GM12878 (cell line): ENCODE measurements at regions not wholly inside any gene's neighbourhood (a gene's known extent, or its start where the extent isn't known, plus 50 kb on each side); places are given as distances from the start of the nearest gene placed in this dataset.

Experiments
- ATAC-seq: fragments of 200-7000 bp; cut with Tn5 transposase; 3 replicates; pipeline ENCODE4 v1.9.1; 2020; ENCODE audit warnings: mild to moderate bottlenecking, moderate library complexity
- BruUV-seq: library from RNA; stranded (reverse); fragments of 400-500 nt; replicated peaks from 2 replicates; lab custom pipeline; 2021; lab: Mats Ljungman, UMichigan
- CTCF ChIA-PET: fragments of 300-600 bp; sonication (Branson Sonifier 250); formaldehyde crosslinking; extraction: SDS; loops from one replicate; lab custom pipeline; 2021; ENCODE audit warnings: inconsistent platforms; lab: Yijun Ruan, JAX
- POLR2A ChIA-PET: fragments of 350-600 bp; formaldehyde crosslinking; extraction: SDS; loops from one replicate; lab custom pipeline; 2021; ENCODE audit warnings: inconsistent platforms; lab: Charles Lee
- RAD21 ChIA-PET: fragments of 300-600 bp; sonication (Branson Sonifier 250); formaldehyde crosslinking; loops from one replicate; lab custom pipeline; 2023; ENCODE audit warnings: antibody characterized with exemption; ENCODE audit not compliant: unreplicated experiment; lab: Charles Lee
- SMC1A ChIA-PET: fragments of 300-600 bp; sonication (Branson Sonifier 250); formaldehyde crosslinking; loops from one replicate; lab custom pipeline; 2023; ENCODE audit not compliant: unreplicated experiment, uncharacterized antibody; lab: Charles Lee
- DNase-seq: peaks from one replicate; pipeline ENCODE4 v3.0.0-alpha.2; 2011; ENCODE audit warnings: low read depth, low spot score
- FAIRE-seq: peaks from 3 replicates; lab custom pipeline; 2011; peaks lifted over from hg19 to GRCh38; lab: Jason Lieb, UNC
- H2AFZ ChIP-seq: 2 replicates; pipeline ENCODE4 v1.6.0; 2011; ENCODE audit warnings: low read depth, low read length, control low read depth; ENCODE audit not compliant: control insufficient read depth
- H3K27ac ChIP-seq: 2 replicates; pipeline ENCODE4 v1.5.1; 2011; ENCODE audit warnings: control low read depth; ENCODE audit not compliant: control insufficient read depth, insufficient read depth
- H3K27me3 ChIP-seq, 2 experiments: replicated peaks in 1 of 2; 2 replicates each; pipeline versions ENCODE4 v1.6.0 to v1.6.1; 2011; ENCODE audit warnings: low read length in 1 of 2; ENCODE audit not compliant: control insufficient read depth in 2 of 2, insufficient read depth in 2 of 2
- H3K36me3 ChIP-seq, 2 experiments: 2 replicates each; pipeline ENCODE4 v1.5.1; 2011; ENCODE audit warnings: low read length in 1 of 2; ENCODE audit not compliant: control insufficient read depth in 2 of 2, insufficient read depth in 2 of 2
- H3K4me1 ChIP-seq: 2 replicates; pipeline ENCODE4 v1.6.1; 2011; ENCODE audit warnings: mild to moderate bottlenecking, low read length, moderate library complexity, mixed read lengths; ENCODE audit not compliant: control insufficient read depth, insufficient read depth
- H3K4me2 ChIP-seq: 2 replicates; pipeline ENCODE4 v1.6.0; 2011; ENCODE audit warnings: control low read depth; ENCODE audit not compliant: control insufficient read depth, insufficient read depth
- H3K4me3 ChIP-seq: fragments of 200-600 bp; sonication (generic); 2 replicates; pipeline ENCODE4 v1.5.1; 2016
- H3K79me2 ChIP-seq: 2 replicates; pipeline ENCODE4 v1.6.0; 2011; ENCODE audit warnings: low read length; ENCODE audit not compliant: control insufficient read depth, insufficient read depth
- H3K9ac ChIP-seq: 2 replicates; pipeline ENCODE4 v1.8.0; 2011; ENCODE audit warnings: low read length, control low read depth, mixed read lengths; ENCODE audit not compliant: control insufficient read depth, insufficient read depth
- H3K9me3 ChIP-seq: replicated peaks from 3 replicates; pipeline ENCODE4 v1.5.1; 2011; ENCODE audit warnings: mild to moderate bottlenecking, low read length; ENCODE audit not compliant: control insufficient read depth, insufficient read depth
- H4K20me1 ChIP-seq: 2 replicates; pipeline ENCODE4 v1.6.0; 2011; ENCODE audit not compliant: control insufficient read depth, insufficient read depth
- CREB1 ChIP-seq: IDR thresholded peaks from 2 replicates; pipeline ENCODE4 v1.6.1; 2012; ENCODE audit warnings: low read depth, mild to moderate bottlenecking, inconsistent platforms
- CREM ChIP-seq: IDR thresholded peaks from 2 replicates; pipeline ENCODE4 v1.6.1; 2014; ENCODE audit warnings: antibody characterized with exemption, low read depth
- ESRRA ChIP-seq: IDR thresholded peaks from 2 replicates; pipeline ENCODE4 v1.6.1; 2012; ENCODE audit warnings: mild to moderate bottlenecking, low read length, improper control_type of control experiment
- ETV6 ChIP-seq, 2 experiments: fragments of 450-650 bp in 1 of 2; IDR thresholded peaks in 1 of 2; conservative IDR thresholded peaks in 1 of 2; 2 replicates each; pipeline ENCODE4 v1.6.1; 2014; ENCODE audit warnings: antibody characterized with exemption in 1 of 2, borderline replicate concordance in 1 of 2, low read depth in 1 of 2, mild to moderate bottlenecking in 1 of 2, moderate library complexity in 1 of 2
- FOXK2 ChIP-seq: fragments of 450-650 bp; IDR thresholded peaks from 2 replicates; pipeline ENCODE4 v1.6.1; 2017; ENCODE audit warnings: mild to moderate bottlenecking, moderate library complexity
- HSF1 ChIP-seq: fragments of 150-350 bp; IDR thresholded peaks from 2 replicates; pipeline ENCODE4 v1.6.1; 2014; ENCODE audit warnings: mild to moderate bottlenecking, low read depth, low read length
- MXI1 ChIP-seq: fragments of 150-350 bp; IDR thresholded peaks from 2 replicates; pipeline ENCODE4 v1.6.1; 2011; ENCODE audit warnings: low read depth, mild to moderate bottlenecking, inconsistent platforms, low read length, improper control_type of control experiment
- PAX5 ChIP-seq: IDR thresholded peaks from 2 replicates; pipeline ENCODE4 v1.6.1; 2011; ENCODE audit warnings: low read depth, low read length, borderline replicate concordance
- POLR2A ChIP-seq: IDR thresholded peaks from 2 replicates; pipeline ENCODE4 v1.6.1; 2011; ENCODE audit warnings: low read depth, mild to moderate bottlenecking, low read length
- SMARCA5 ChIP-seq: fragments of 450-650 bp; IDR thresholded peaks from 2 replicates; pipeline ENCODE4 v1.6.1; 2017; ENCODE audit warnings: mild to moderate bottlenecking
- SPI1 ChIP-seq: IDR thresholded peaks from 2 replicates; pipeline ENCODE4 v1.6.1; 2011; ENCODE audit warnings: low read depth, mild to moderate bottlenecking, low read length, moderate library complexity, borderline replicate concordance; ENCODE audit not compliant: insufficient read depth
- STAT1 ChIP-seq: fragments of 450-650 bp; conservative IDR thresholded peaks from 2 replicates; pipeline ENCODE4 v1.6.1; 2014; ENCODE audit warnings: antibody characterized with exemption, mild to moderate bottlenecking
- TARDBP ChIP-seq: IDR thresholded peaks from 2 replicates; pipeline ENCODE4 v1.6.1; 2016; ENCODE audit warnings: borderline replicate concordance
- ZNF24 ChIP-seq: fragments of 450-650 bp; IDR thresholded peaks from 2 replicates; pipeline ENCODE4 v1.6.1; 2017; ENCODE audit warnings: antibody characterized with exemption, mild to moderate bottlenecking
- WGBS: methylation state at CpG from one replicate; pipeline ENCODE4 v1.1.6; 2016; ENCODE audit warnings: low lambda C conversion rate; ENCODE audit not compliant: insufficient replicate concordance, insufficient coverage; ENCODE audit errors: missing lambda C conversion rate; 5-methylcytosine and 5-hydroxymethylcytosine counted together
- in situ Hi-C: fragments of 300-500 bp; cut with MboI; formaldehyde crosslinking; loops from 9 replicates; pipeline ENCODE4 v1.14.3; 2018; ENCODE audit warnings: mixed read lengths
- intact Hi-C: fragments of 100-400 bp; cut with micrococcal nuclease; formaldehyde crosslinking; loops from one replicate; pipeline ENCODE4 v1.14.2; 2022; ENCODE audit not compliant: unreplicated experiment

- DNase-seq, result no peak
- Histone ChIP-seq H3K4me1 (peaks cover 7% of the 10 kb centered on the region; the same call in 1 of the 2 replicates), H3K4me2 (no peak overlapping the region), H3K27ac (no peak overlapping the region), H2AFZ (no peak overlapping the region), H3K9me3 (no peaks in the 10 kb centered on the region), H3K36me3 (no peaks in the 10 kb centered on the region)
- 61% methylated on average over 5 of the region's 5 CpGs for WGBS
- RAD21 ChIA-PET, result interaction anchor here (0.9 to 5.4 kb wide), 7 partner anchors 30 to 140 kb away, joined by 3 to 25 read pairs (median 6); no protein-coding TSS in a partner anchor
- CTCF ChIA-PET, result interaction anchor here (0.7 to 2.5 kb wide), 6 partner anchors 10 to 306 kb away, joined by 3 to 8 read pairs (median 4); partner anchors contain the start of gene LYRM9
- SMC1A ChIA-PET, result interaction anchor here (0.8 to 3.5 kb wide), 10 partner anchors 11 to 230 kb away, joined by 3 to 22 read pairs (median 4); partner anchors contain the start of gene LYRM9
- POLR2A ChIA-PET, result interaction anchor here (0.6 to 1.7 kb wide), 3 partner anchors 51 to 492 kb away, joined by 3 to 5 read pairs (median 3); no protein-coding TSS in a partner anchor
- intact Hi-C loops, result loop anchor here (5.0 kb wide), 1 partner anchor 54 kb away; the partner anchor contains the start of gene LYRM9
- TF ChIP-seq MXI1 (no peak), ETV6 (conservative IDR thresholded peaks at IDR 0.05 in 1 of 2, IDR thresholded peaks at IDR 0.05 in 1 of 2; ENCODE audit: borderline replicate concordance in 1 of 2, low read depth in 1 of 2) (no peak), CREM (no peak), SMARCA5 (no peak), CREB1 (no peak), FOXK2 (no peak), POLR2A (no peak), HSF1 (no peak), SPI1 (no peak), TARDBP (no peak), STAT1 (no peak), PAX5 (no peak), ZNF24 (no peak), ESRRA (no peak)
- TF ChIP-seq, all 136 proteins: peak for 0
- H3K9ac ChIP-seq, result no peak overlapping the region
- ATAC-seq (no peak), FAIRE-seq (no peak)
- H3K27me3 ChIP-seq, result no peaks in the 10 kb centered on the region
- BruUV-seq, result no TSS peak
- in situ Hi-C loops, result no loop called here
- H3K4me3 ChIP-seq, result no peak overlapping the region
- no peaks in the 10 kb centered on the region for H3K79me2 ChIP-seq
- no peaks in the 10 kb centered on the region for H4K20me1 ChIP-seq
Observed at GRCh38 chr17:27945953-27946352, 52.8 kb upstream of the LYRM9 start.
